K562 (cell line): ENCODE measurements at regions not wholly inside any gene's neighbourhood (a gene's known extent, or its start where the extent isn't known, plus 50 kb on each side); places are given as distances from the start of the nearest gene placed in this dataset.

ENCODE experiments used
- ATAC-seq: fragments of 200-7000 bp; cut with Tn5 transposase; 3 replicates; pipeline ENCODE4 v1.9.1; 2020; ENCODE audit warnings: moderate library complexity
- BruUV-seq: library from RNA; stranded (reverse); fragments of 400-500 nt; replicated peaks from 2 replicates; lab custom pipeline; 2021; lab: Mats Ljungman, UMichigan
- CTCF ChIA-PET: fragments of 300-600 bp; formaldehyde crosslinking; extraction: SDS; loops from one replicate; lab custom pipeline; 2021; ENCODE audit warnings: low intra/inter-chr PET ratio; lab: Yijun Ruan, JAX
- POLR2A ChIA-PET: fragments of 300-600, 350-650 bp; sonication (Branson Sonifier 250); formaldehyde crosslinking; extraction: SDS; loops from one replicate; lab custom pipeline; 2021; ENCODE audit warnings: antibody characterized with exemption, inconsistent platforms; lab: Yijun Ruan, JAX
- DNase-seq, 4 experiments: peaks; one replicate each; pipeline versions ENCODE4 v3.0.0 to v3.0.0-alpha.2; 2011 to 2018; ENCODE audit warnings: low spot score in 3 of 4, mixed read lengths in 3 of 4; ENCODE audit errors: extremely low read depth in 1 of 4
- FAIRE-seq: peaks from 2 replicates; lab custom pipeline; 2011; peaks lifted over from hg19 to GRCh38; lab: Jason Lieb, UNC
- H2AFZ ChIP-seq: 2 replicates; pipeline ENCODE4 v1.6.0; 2011; ENCODE audit warnings: low read depth, low read length, control low read depth, inconsistent platforms
- H3K27ac ChIP-seq: fragments of 200-600 bp; 3 replicates; pipeline ENCODE4 v1.8.0; 2011; ENCODE audit warnings: low read depth, mild to moderate bottlenecking, control low read depth, inconsistent platforms, low read length, moderate library complexity, mixed read lengths; ENCODE audit errors: extremely low read depth
- H3K27me3 ChIP-seq, 2 experiments: fragments of 300-600 bp in 1 of 2; 2 replicates in 1 of 2; 3 replicates in 1 of 2; pipeline versions ENCODE4 v1.6.0 to v1.8.0; 2011; ENCODE audit warnings: inconsistent platforms in 2 of 2, low read length in 2 of 2, mild to moderate bottlenecking in 1 of 2, mixed read lengths in 1 of 2, moderate library complexity in 1 of 2; ENCODE audit not compliant: control insufficient read depth in 2 of 2, insufficient read depth in 2 of 2
- H3K36me3 ChIP-seq: fragments of 300-600 bp; 3 replicates; pipeline ENCODE4 v1.8.0; 2011; ENCODE audit warnings: mild to moderate bottlenecking, low read length, inconsistent platforms; ENCODE audit not compliant: control insufficient read depth, insufficient read depth
- H3K4me1 ChIP-seq, 2 experiments: fragments of 200-600 bp in 1 of 2; replicated peaks in 1 of 2; 2 replicates in 1 of 2; 3 replicates in 1 of 2; pipeline versions ENCODE4 v1.5.1 to v1.8.0; 2011; ENCODE audit warnings: inconsistent platforms in 2 of 2, low read length in 2 of 2, mild to moderate bottlenecking in 1 of 2, mixed read lengths in 1 of 2, moderate library complexity in 1 of 2; ENCODE audit not compliant: control insufficient read depth in 2 of 2, insufficient read depth in 2 of 2
- H3K4me2 ChIP-seq: 2 replicates; pipeline ENCODE4 v1.6.1; 2011; ENCODE audit warnings: low read length, control low read depth, inconsistent platforms, mixed read lengths; ENCODE audit not compliant: insufficient read depth
- H3K4me3 ChIP-seq: fragments of 200-600 bp; sonication (generic), shearing (Covaris generic); 2 replicates; pipeline ENCODE4 v1.5.1; 2016; ENCODE audit warnings: control low read depth, inconsistent platforms
- H3K79me2 ChIP-seq: fragments of 200-600 bp; 3 replicates; pipeline ENCODE4 v1.8.0; 2011; ENCODE audit warnings: low read length, inconsistent platforms; ENCODE audit not compliant: control insufficient read depth, insufficient read depth
- H3K9ac ChIP-seq, 2 experiments: 2 replicates each; pipeline versions ENCODE4 v1.6.0 to v1.6.1; 2011; ENCODE audit warnings: low read depth in 2 of 2, low read length in 2 of 2, control low read depth in 1 of 2, inconsistent platforms in 1 of 2, mild to moderate bottlenecking in 1 of 2, mixed read lengths in 1 of 2; ENCODE audit not compliant: insufficient read depth in 1 of 2
- H3K9me1 ChIP-seq: one replicate; pipeline ENCODE4 v1.6.0; 2011; ENCODE audit warnings: inconsistent platforms, mild to moderate bottlenecking, low read length, moderate library complexity; ENCODE audit not compliant: control insufficient read depth, insufficient read depth
- H3K9me3 ChIP-seq: replicated peaks from 2 replicates; pipeline ENCODE4 v1.5.1; 2011; ENCODE audit warnings: low read depth, low read length, inconsistent platforms; ENCODE audit not compliant: control insufficient read depth, insufficient read depth
- H4K20me1 ChIP-seq: replicated peaks from 2 replicates; pipeline ENCODE4 v1.6.1; 2011; ENCODE audit warnings: low read length, inconsistent platforms, mixed read lengths; ENCODE audit not compliant: control insufficient read depth, insufficient read depth
- ARID2 ChIP-seq: fragments of 450-650 bp; IDR thresholded peaks from 2 replicates; pipeline ENCODE4 v1.6.1; 2017; ENCODE audit warnings: antibody characterized with exemption, mild to moderate bottlenecking
- BCOR ChIP-seq: fragments of 450-650 bp; IDR thresholded peaks from 2 replicates; pipeline ENCODE4 v1.6.1; 2016
- SIN3A ChIP-seq, 2 experiments: fragments of 150-350 bp in 1 of 2; IDR thresholded peaks; 2 replicates each; pipeline ENCODE4 v1.6.1; 2011 to 2016; ENCODE audit warnings: borderline replicate concordance in 2 of 2, low read depth in 2 of 2, low read length in 2 of 2, mild to moderate bottlenecking in 2 of 2, moderate library complexity in 2 of 2; ENCODE audit not compliant: control insufficient read depth in 1 of 2
- TRIM24 ChIP-seq, 2 experiments: fragments of 450-650 bp; IDR thresholded peaks; 2 replicates each; pipeline ENCODE4 v1.6.1; 2016
- ZFP30 ChIP-seq: fragments of 250-450 bp; sonication (Bioruptor Pico); IDR thresholded peaks from 2 replicates; pipeline ENCODE4 v1.8.0; 2022; ENCODE audit warnings: moderate library complexity, mild to moderate bottlenecking, inconsistent platforms, borderline replicate concordance
- WGBS: fragments of 100-300 bp; shearing (Covaris generic); methylation state at CpG from one replicate; pipeline ENCODE4 v1.1.6; 2016; ENCODE audit warnings: low coverage, mixed read lengths; ENCODE audit not compliant: insufficient coverage; ENCODE audit errors: missing lambda C conversion rate; 5-methylcytosine and 5-hydroxymethylcytosine counted together
- in situ Hi-C: fragments of 300-500 bp; cut with MboI; formaldehyde crosslinking; loops from 4 replicates; pipeline ENCODE4 v1.15.0; 2018; ENCODE audit warnings: inconsistent platforms, mixed read lengths
- intact Hi-C: fragments of 100-400 bp; cut with micrococcal nuclease; formaldehyde crosslinking; loops from 2 replicates; pipeline ENCODE4 v1.14.2; 2022
- TF ChIP-seq, protein P1 (sequence below): fragments of 450-650 bp; formaldehyde crosslinking; IDR thresholded peaks from 2 replicates; pipeline ENCODE4 v1.4.0; 2022; ENCODE audit warnings: missing genetic modification characterization
- TF ChIP-seq, protein P2 (sequence below): fragments of 450-650 bp; formaldehyde crosslinking; IDR thresholded peaks from 2 replicates; pipeline ENCODE4 v1.4.0; 2020; ENCODE audit warnings: mild to moderate bottlenecking, moderate library complexity
- TF ChIP-seq, protein P3 (sequence below): IDR thresholded peaks from 2 replicates; pipeline ENCODE4 v1.6.1; 2011; ENCODE audit not compliant: insufficient read length; ENCODE audit errors: extremely low read depth
- TF ChIP-seq, protein P4 (sequence below): fragments of 250-450 bp; sonication (Bioruptor Pico); IDR thresholded peaks from 2 replicates; pipeline ENCODE4 v1.8.0; 2022; ENCODE audit warnings: inconsistent platforms, mild to moderate bottlenecking, moderate library complexity, borderline replicate concordance

DNA sequence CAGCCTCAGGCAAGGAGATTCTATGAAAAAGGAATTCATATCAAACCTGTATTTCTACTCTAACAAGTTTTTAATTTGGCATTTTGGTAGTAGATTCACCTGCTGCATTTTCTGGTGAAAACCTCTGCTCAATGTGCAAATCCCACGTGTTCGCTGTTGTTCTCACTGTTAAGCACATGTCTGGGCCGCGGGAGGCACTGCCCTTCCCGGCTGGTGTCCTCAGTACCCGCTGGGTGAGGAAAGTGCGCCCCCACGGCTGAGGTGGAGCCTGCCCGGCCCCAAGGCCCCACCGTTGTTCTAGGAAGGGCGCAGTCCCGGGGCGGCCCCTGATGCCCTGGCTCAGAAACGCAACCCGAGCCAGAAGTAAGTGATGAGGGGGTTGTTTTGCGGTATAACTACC lies 193.4 kb upstream of the VWC2 start:
- in situ Hi-C loops (no loop called here), intact Hi-C loops (no loop called here)
- FAIRE-seq (no peak), DNase-seq (no peak), ATAC-seq (no peak)
- CTCF ChIA-PET: no interaction called here
- Histone ChIP-seq H3K9ac (no peak overlapping the region), H4K20me1 (no peaks in the 10 kb centered on the region), H3K4me2 (no peak overlapping the region), H3K27me3 (no peaks in the 10 kb centered on the region), H3K4me3 (no peak overlapping the region), H3K79me2 (no peaks in the 10 kb centered on the region), H3K9me1 (no peaks in the 10 kb centered on the region), H3K36me3 (no peaks in the 10 kb centered on the region), H3K9me3 (no peaks in the 10 kb centered on the region), H2AFZ (no peak overlapping the region), H3K27ac (no peak overlapping the region), H3K4me1 (no peaks in the 10 kb centered on the region)
- WGBS: 3% methylated on average over 12 of the region's 16 CpGs
- BruUV-seq: no TSS peak
- POLR2A ChIA-PET: no interaction called here
- TF ChIP-seq SIN3A (IDR thresholded peaks at IDR 0.05; ENCODE audit: borderline replicate concordance in 2 of 2, control insufficient read depth in 1 of 2, low read depth in 2 of 2, low read length in 2 of 2): no peak
- TF ChIP-seq, protein P1, sequence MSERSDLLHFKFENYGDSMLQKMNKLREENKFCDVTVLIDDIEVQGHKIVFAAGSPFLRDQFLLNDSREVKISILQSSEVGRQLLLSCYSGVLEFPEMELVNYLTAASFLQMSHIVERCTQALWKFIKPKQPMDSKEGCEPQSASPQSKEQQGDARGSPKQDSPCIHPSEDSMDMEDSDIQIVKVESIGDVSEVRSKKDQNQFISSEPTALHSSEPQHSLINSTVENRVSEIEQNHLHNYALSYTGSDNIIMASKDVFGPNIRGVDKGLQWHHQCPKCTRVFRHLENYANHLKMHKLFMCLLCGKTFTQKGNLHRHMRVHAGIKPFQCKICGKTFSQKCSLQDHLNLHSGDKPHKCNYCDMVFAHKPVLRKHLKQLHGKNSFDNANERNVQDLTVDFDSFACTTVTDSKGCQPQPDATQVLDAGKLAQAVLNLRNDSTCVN (CRISPR knock-in tag): no peak
- no peak for TF ChIP-seq ARID2
- no peak for TF ChIP-seq BCOR
- TF ChIP-seq, protein P2, sequence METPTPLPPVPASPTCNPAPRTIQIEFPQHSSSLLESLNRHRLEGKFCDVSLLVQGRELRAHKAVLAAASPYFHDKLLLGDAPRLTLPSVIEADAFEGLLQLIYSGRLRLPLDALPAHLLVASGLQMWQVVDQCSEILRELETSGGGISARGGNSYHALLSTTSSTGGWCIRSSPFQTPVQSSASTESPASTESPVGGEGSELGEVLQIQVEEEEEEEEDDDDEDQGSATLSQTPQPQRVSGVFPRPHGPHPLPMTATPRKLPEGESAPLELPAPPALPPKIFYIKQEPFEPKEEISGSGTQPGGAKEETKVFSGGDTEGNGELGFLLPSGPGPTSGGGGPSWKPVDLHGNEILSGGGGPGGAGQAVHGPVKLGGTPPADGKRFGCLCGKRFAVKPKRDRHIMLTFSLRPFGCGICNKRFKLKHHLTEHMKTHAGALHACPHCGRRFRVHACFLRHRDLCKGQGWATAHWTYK (CRISPR knock-in tag): no peak
- TF ChIP-seq, protein P3, sequence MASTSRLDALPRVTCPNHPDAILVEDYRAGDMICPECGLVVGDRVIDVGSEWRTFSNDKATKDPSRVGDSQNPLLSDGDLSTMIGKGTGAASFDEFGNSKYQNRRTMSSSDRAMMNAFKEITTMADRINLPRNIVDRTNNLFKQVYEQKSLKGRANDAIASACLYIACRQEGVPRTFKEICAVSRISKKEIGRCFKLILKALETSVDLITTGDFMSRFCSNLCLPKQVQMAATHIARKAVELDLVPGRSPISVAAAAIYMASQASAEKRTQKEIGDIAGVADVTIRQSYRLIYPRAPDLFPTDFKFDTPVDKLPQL: no peak
- TF ChIP-seq TRIM24 (IDR thresholded peaks at IDR 0.05): no peak
- TF ChIP-seq, protein P4, sequence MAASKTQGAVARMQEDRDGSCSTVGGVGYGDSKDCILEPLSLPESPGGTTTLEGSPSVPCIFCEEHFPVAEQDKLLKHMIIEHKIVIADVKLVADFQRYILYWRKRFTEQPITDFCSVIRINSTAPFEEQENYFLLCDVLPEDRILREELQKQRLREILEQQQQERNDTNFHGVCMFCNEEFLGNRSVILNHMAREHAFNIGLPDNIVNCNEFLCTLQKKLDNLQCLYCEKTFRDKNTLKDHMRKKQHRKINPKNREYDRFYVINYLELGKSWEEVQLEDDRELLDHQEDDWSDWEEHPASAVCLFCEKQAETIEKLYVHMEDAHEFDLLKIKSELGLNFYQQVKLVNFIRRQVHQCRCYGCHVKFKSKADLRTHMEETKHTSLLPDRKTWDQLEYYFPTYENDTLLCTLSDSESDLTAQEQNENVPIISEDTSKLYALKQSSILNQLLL (CRISPR knock-in tag): no peak
- TF ChIP-seq ZFP30 (CRISPR knock-in tag): no peak
